ENCODE measurements at regions not wholly inside any gene's neighbourhood (a gene's known extent, or its start where the extent isn't known, plus 50 kb on each side); places are given as distances from the start of the nearest gene placed in this dataset.
"Not testable (repeated sequence)": the region's sequence is repeated elsewhere in the genome, so short reads cannot be mapped to it uniquely, and the experiment has no call there.

- no peaks in the 10 kb centered on the region for H3K36me3 Mint-ChIP-seq (ENCODE audit: low read depth)
- H3K27ac Mint-ChIP-seq: no peak overlapping the region
- peaks cover 9% of the 10 kb centered on the region for H3K4me1 Mint-ChIP-seq
- H3K9me3 Mint-ChIP-seq: peaks cover 1% of the 10 kb centered on the region
- DNase-seq: no peak
- ChIA-PET CTCF (no interaction called here), POLR2A (interaction anchor here (1.1 kb wide), 1 partner anchor 122 kb away, joined by 3 read pairs; no protein-coding TSS in a partner anchor)
- no peak overlapping the region for H3K4me3 Mint-ChIP-seq
- peaks cover 20% of the 10 kb centered on the region for H3K27me3 Mint-ChIP-seq
Observed at GRCh38 chr1:19557609-19558051, 72.3 kb upstream of the CAPZB start.

GRCh38 chr1:19554090-19554489, 68.8 kb upstream of the CAPZB start:
- Mint-ChIP-seq H3K27me3 (peaks cover 26% of the 10 kb centered on the region), H3K36me3 (ENCODE audit: low read depth) (no peaks in the 10 kb centered on the region), H3K27ac (no peak overlapping the region), H3K4me3 (no peak overlapping the region), H3K4me1 (peaks cover 9% of the 10 kb centered on the region), H3K9me3 (peaks cover 16% of the 10 kb centered on the region)
- ChIA-PET POLR2A (no interaction called here), CTCF (no interaction called here)
- no peak for DNase-seq

- Mint-ChIP-seq H3K4me1 (peaks cover 4% of the 10 kb centered on the region), H3K27me3 (peaks cover 17% of the 10 kb centered on the region), H3K4me3 (no peak overlapping the region), H3K27ac (no peak overlapping the region), H3K36me3 (ENCODE audit: low read depth) (peaks cover 4% of the 10 kb centered on the region), H3K9me3 (peaks cover 22% of the 10 kb centered on the region)
- CTCF ChIA-PET: no interaction called here
- no peak for DNase-seq
- POLR2A ChIA-PET: no interaction called here
Observed at GRCh38 chr1:19552291-19553010, 67.1 kb upstream of the CAPZB start.

DNA sequence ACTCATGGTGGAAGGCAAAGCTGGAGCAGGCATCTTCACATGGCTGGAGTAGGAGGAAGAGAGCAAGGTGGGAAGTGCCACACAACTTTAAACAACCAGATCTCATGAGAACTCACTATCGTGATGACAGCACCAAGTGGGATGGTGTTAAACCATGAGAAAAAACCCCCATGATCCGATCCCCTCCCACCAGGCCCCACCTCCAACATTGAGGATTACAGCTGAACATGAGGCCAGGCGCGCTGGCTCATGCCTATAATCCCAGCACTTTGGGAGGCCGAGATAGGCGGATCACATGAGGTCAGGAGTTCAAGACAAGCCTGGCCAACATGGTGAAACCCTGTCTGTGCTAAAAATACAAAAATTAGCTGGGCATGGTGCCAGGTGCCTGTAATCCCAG, 66.5 kb upstream of the CAPZB start:
- Mint-ChIP-seq H3K9me3 (peaks cover 28% of the 10 kb centered on the region), H3K27me3 (peaks cover 16% of the 10 kb centered on the region)
- H3K4me1 Mint-ChIP-seq; POLR2A ChIA-PET; H3K4me3 Mint-ChIP-seq; CTCF ChIA-PET; DNase-seq; H3K36me3 Mint-ChIP-seq (ENCODE audit: low read depth); H3K27ac Mint-ChIP-seq: not testable (repeated sequence)

DNA sequence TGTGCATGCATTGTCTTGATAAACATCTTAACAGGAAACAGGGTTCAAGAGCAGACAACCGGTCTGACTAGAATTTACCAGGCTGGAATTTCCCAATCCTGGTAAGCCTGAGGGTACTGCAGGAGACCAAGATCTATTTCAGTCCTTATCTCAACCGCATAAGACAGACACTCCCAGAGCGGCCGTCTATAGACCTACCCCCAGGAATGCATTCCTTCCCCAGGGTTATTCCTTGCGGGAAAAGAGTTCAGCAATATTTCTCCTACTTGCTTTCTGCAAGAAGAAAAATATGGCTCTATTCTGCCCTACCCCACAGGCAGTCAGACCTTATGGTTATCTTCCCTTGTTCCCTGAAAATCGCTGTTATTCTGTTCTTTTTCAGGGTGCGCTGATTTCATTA, 65.1 kb upstream of the CAPZB start:
- H3K36me3 Mint-ChIP-seq (ENCODE audit: low read depth); H3K4me3 Mint-ChIP-seq; POLR2A ChIA-PET; H3K27ac Mint-ChIP-seq; CTCF ChIA-PET; DNase-seq; H3K4me1 Mint-ChIP-seq: not testable (repeated sequence)
- Mint-ChIP-seq H3K27me3 (peaks cover 15% of the 10 kb centered on the region), H3K9me3 (peaks cover 39% of the 10 kb centered on the region)

GRCh38 chr1:19547814-19548213, 62.5 kb upstream of the CAPZB start:
- H3K9me3 Mint-ChIP-seq: peaks cover 39% of the 10 kb centered on the region
- peaks cover 4% of the 10 kb centered on the region for H3K4me1 Mint-ChIP-seq
- peaks cover 4% of the 10 kb centered on the region for H3K36me3 Mint-ChIP-seq (ENCODE audit: low read depth)
- no peak overlapping the region for H3K27ac Mint-ChIP-seq
- no peak overlapping the region for H3K4me3 Mint-ChIP-seq
- ChIA-PET CTCF (interaction anchor here (1.8 kb wide), 1 partner anchor 8 kb away, joined by 5 read pairs; no protein-coding TSS in a partner anchor), POLR2A (interaction anchor here (0.7 kb wide), 1 partner anchor 215 kb away, joined by 3 read pairs; no protein-coding TSS in a partner anchor)
- H3K27me3 Mint-ChIP-seq: peaks cover 31% of the 10 kb centered on the region
- no peak for DNase-seq

GRCh38 chr1:19536519-19536918, 51.2 kb upstream of the CAPZB start:
- Mint-ChIP-seq H3K4me3 (no peak overlapping the region), H3K27ac (no peak overlapping the region), H3K4me1 (no peaks in the 10 kb centered on the region), H3K36me3 (ENCODE audit: low read depth) (no peaks in the 10 kb centered on the region), H3K27me3 (no peaks in the 10 kb centered on the region), H3K9me3 (peaks cover 7% of the 10 kb centered on the region)
- CTCF ChIA-PET: interaction anchor here (0.7 to 1.4 kb wide), 4 partner anchors 45 to 52 kb away, joined by 3 to 5 read pairs (median 4); no protein-coding TSS in a partner anchor
- DNase-seq: no peak
- POLR2A ChIA-PET: no interaction called here

DNA sequence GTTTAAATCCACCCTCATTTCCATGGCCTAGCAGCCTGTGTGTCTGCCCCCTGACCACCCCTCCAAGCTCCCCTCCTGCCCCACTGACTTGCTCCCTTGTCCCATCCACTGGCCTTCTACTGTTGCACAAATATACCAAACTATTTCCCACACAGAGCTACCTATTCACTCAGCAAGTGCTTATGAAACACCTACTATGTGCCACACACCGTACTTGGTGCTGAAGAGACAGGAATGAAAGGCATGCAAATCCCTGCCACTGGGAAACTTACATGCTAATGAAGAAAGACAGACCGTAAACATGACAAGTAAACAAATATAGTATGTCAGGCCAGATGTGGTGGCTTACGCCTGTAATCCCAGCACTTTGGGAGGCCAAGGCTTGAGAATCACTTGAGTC, 49.9 kb upstream of the CAPZB start:
- CTCF ChIA-PET: no interaction called here
- H3K4me1 Mint-ChIP-seq: no peaks in the 10 kb centered on the region
- H3K27me3 Mint-ChIP-seq: no peaks in the 10 kb centered on the region
- DNase-seq: no peak
- peaks cover 11% of the 10 kb centered on the region for H3K9me3 Mint-ChIP-seq
- POLR2A ChIA-PET: no interaction called here
- no peak overlapping the region for H3K27ac Mint-ChIP-seq
- no peaks in the 10 kb centered on the region for H3K36me3 Mint-ChIP-seq (ENCODE audit: low read depth)
- H3K4me3 Mint-ChIP-seq: no peak overlapping the region

Data from activated CD4-positive, alpha-beta memory T cell treated with anti-CD3 and anti-CD28 coated beads, Interleukin-2, amount 10 ng/mL, durations not matched to agents 7 days and 5 days (primary cell).